H1 (cell line): ENCODE measurements at regions not wholly inside any gene's neighbourhood (a gene's known extent, or its start where the extent isn't known, plus 50 kb on each side); places are given as distances from the start of the nearest gene placed in this dataset.

Experiments
- CTCF ChIA-PET: fragments of 300-600 bp; sonication (Branson Sonifier 250); formaldehyde crosslinking; loops from one replicate; lab custom pipeline; 2021; ENCODE audit not compliant: partially characterized antibody; lab: Charles Lee
- POLR2A ChIA-PET: fragments of 300-600 bp; sonication (Branson Sonifier 250); formaldehyde crosslinking; loops from one replicate; lab custom pipeline; 2021; ENCODE audit warnings: inconsistent platforms; ENCODE audit not compliant: partially characterized antibody; lab: Charles Lee
- DNase-seq, 2 experiments: peaks; one replicate each; pipeline versions ENCODE4 v3.0.0 to v3.0.0-alpha.2; 2010 to 2022; ENCODE audit warnings: low spot score in 2 of 2, low read depth in 1 of 2, mixed read lengths in 1 of 2
- FAIRE-seq: peaks from 2 replicates; lab custom pipeline; 2011; peaks lifted over from hg19 to GRCh38; lab: Jason Lieb, UNC
- H2AFZ ChIP-seq: 2 replicates; pipeline ENCODE4 v1.8.1; 2012; ENCODE audit warnings: low read length, inconsistent platforms
- H2AK5ac ChIP-seq: 2 replicates; pipeline ENCODE4 v1.6.1; 2013; ENCODE audit warnings: low read depth, low read length
- H2BK120ac ChIP-seq: replicated peaks from 2 replicates; pipeline ENCODE3; 2013; ENCODE audit warnings: low read depth, low read length, inconsistent platforms
- H2BK12ac ChIP-seq: 2 replicates; pipeline ENCODE4 v1.6.1; 2013; ENCODE audit warnings: low read depth, low read length
- H2BK15ac ChIP-seq: 2 replicates; pipeline ENCODE4 v1.6.1; 2013; ENCODE audit warnings: low read length
- H2BK20ac ChIP-seq: 2 replicates; pipeline ENCODE4 v1.6.1; 2013; ENCODE audit warnings: low read length
- H2BK5ac ChIP-seq: 2 replicates; pipeline ENCODE4 v1.6.1; 2013; ENCODE audit warnings: low read depth, low read length
- H3K14ac ChIP-seq: 2 replicates; pipeline ENCODE4 v1.6.1; 2013; ENCODE audit warnings: inconsistent platforms; ENCODE audit not compliant: insufficient read length
- H3K18ac ChIP-seq: 2 replicates; pipeline ENCODE4 v1.6.1; 2013; ENCODE audit warnings: low read length; ENCODE audit errors: extremely low read depth
- H3K23ac ChIP-seq: 2 replicates; pipeline ENCODE4 v1.6.1; 2013; ENCODE audit warnings: inconsistent platforms; ENCODE audit not compliant: insufficient read length
- H3K23me2 ChIP-seq: 2 replicates; pipeline ENCODE4 v1.6.1; 2013; ENCODE audit warnings: low read depth, low read length
- H3K27ac ChIP-seq: 2 replicates; pipeline ENCODE4 v1.6.1; 2011; ENCODE audit warnings: low read depth, low read length, inconsistent platforms
- H3K27me3 ChIP-seq, 4 experiments: replicated peaks in 1 of 4; 1 replicate in 1 of 4; 2 replicates in 3 of 4; pipeline versions ENCODE4 v1.6.1 to v1.8.1; 2011 to 2013; ENCODE audit warnings: low read length in 3 of 4, mild to moderate bottlenecking in 3 of 4, inconsistent platforms in 2 of 4, mixed read lengths in 2 of 4, moderate library complexity in 1 of 4; ENCODE audit not compliant: control insufficient read depth in 3 of 4, insufficient read depth in 3 of 4; ENCODE audit errors: extremely low read depth in 1 of 4
- H3K36me3 ChIP-seq, 4 experiments: 2 replicates each; pipeline versions ENCODE4 v1.6.1 to v1.8.1; 2011 to 2013; ENCODE audit warnings: mild to moderate bottlenecking in 4 of 4, low read length in 3 of 4, moderate library complexity in 2 of 4, control low read depth in 1 of 4, inconsistent platforms in 1 of 4; ENCODE audit not compliant: insufficient read depth in 4 of 4, control insufficient read depth in 2 of 4
- H3K4ac ChIP-seq: replicated peaks from 2 replicates; pipeline ENCODE3; 2013; ENCODE audit warnings: low read length, low read depth, mixed read lengths, inconsistent platforms; ENCODE audit not compliant: insufficient read length
- H3K4me1 ChIP-seq, 4 experiments: replicated peaks in 1 of 4; 1 replicate in 1 of 4; 2 replicates in 3 of 4; pipeline versions ENCODE4 v1.6.1 to v1.8.1; 2011 to 2013; ENCODE audit warnings: low read length in 3 of 4, inconsistent platforms in 2 of 4, mixed read lengths in 1 of 4; ENCODE audit not compliant: insufficient read depth in 4 of 4, control insufficient read depth in 3 of 4
- H3K4me2 ChIP-seq, 2 experiments: 2 replicates each; pipeline versions ENCODE4 v1.6.1 to v1.8.1; 2011 to 2013; ENCODE audit warnings: low read depth in 2 of 2, low read length in 2 of 2, control low read depth in 1 of 2, inconsistent platforms in 1 of 2, mild to moderate bottlenecking in 1 of 2; ENCODE audit not compliant: insufficient read depth in 1 of 2
- H3K4me3 ChIP-seq, 4 experiments: fragments of 200-600, 300-600 bp in 1 of 4; sonication (generic), shearing (Covaris generic), sonication (Bioruptor Twin) in 1 of 4; 2 replicates each; pipeline versions ENCODE4 v1.5.1 to v1.8.1; 2011 to 2016; ENCODE audit warnings: low read length in 4 of 4, low read depth in 3 of 4, control low read depth in 2 of 4, inconsistent platforms in 2 of 4, mild to moderate bottlenecking in 2 of 4, mixed read lengths in 1 of 4, moderate library complexity in 1 of 4; ENCODE audit not compliant: insufficient read depth in 2 of 4; ENCODE audit errors: extremely low read depth in 1 of 4
- H3K56ac ChIP-seq: replicated peaks from 2 replicates; pipeline ENCODE3; 2013; ENCODE audit warnings: low read depth, mild to moderate bottlenecking, mixed read lengths, low read length, inconsistent platforms; ENCODE audit not compliant: insufficient read length
- H3K79me1 ChIP-seq: 2 replicates; pipeline ENCODE4 v1.6.1; 2013; ENCODE audit warnings: low read depth, low read length, control low read depth
- H3K79me2 ChIP-seq, 2 experiments: 2 replicates each; pipeline versions ENCODE4 v1.6.1 to v1.8.1; 2012 to 2013; ENCODE audit warnings: low read length in 2 of 2, mild to moderate bottlenecking in 2 of 2, inconsistent platforms in 1 of 2; ENCODE audit not compliant: insufficient read depth in 2 of 2, control insufficient read depth in 1 of 2
- H3K9ac ChIP-seq, 4 experiments: replicated peaks in 1 of 4; 1 replicate in 1 of 4; 2 replicates in 3 of 4; pipeline versions ENCODE4 v1.6.1 to v1.8.1; 2011 to 2013; ENCODE audit warnings: low read depth in 3 of 4, low read length in 3 of 4, control low read depth in 2 of 4, mild to moderate bottlenecking in 2 of 4, moderate library complexity in 2 of 4, inconsistent platforms in 1 of 4; ENCODE audit errors: extremely low read depth in 1 of 4
- H3K9me3 ChIP-seq, 2 experiments: 2 replicates each; pipeline versions ENCODE4 v1.6.1 to v1.8.1; 2012 to 2013; ENCODE audit warnings: mild to moderate bottlenecking in 2 of 2, moderate library complexity in 2 of 2, control low read depth in 1 of 2, inconsistent platforms in 1 of 2, low read depth in 1 of 2, low read length in 1 of 2, mixed read lengths in 1 of 2; ENCODE audit not compliant: insufficient read depth in 2 of 2
- H4K20me1 ChIP-seq, 2 experiments: replicated peaks in 1 of 2; 2 replicates each; pipeline versions ENCODE3 to v1.8.1; 2011 to 2013; ENCODE audit warnings: inconsistent platforms in 2 of 2, low read length in 2 of 2, mild to moderate bottlenecking in 1 of 2; ENCODE audit not compliant: insufficient read depth in 2 of 2, control insufficient read depth in 1 of 2
- H4K5ac ChIP-seq: 2 replicates; pipeline ENCODE4 v1.6.1; 2013; ENCODE audit warnings: low read length, low read depth, mixed read lengths, inconsistent platforms; ENCODE audit not compliant: insufficient read length
- H4K8ac ChIP-seq: 2 replicates; pipeline ENCODE4 v1.8.0; 2013; ENCODE audit warnings: mild to moderate bottlenecking, moderate library complexity, low read length, inconsistent platforms; ENCODE audit not compliant: insufficient read depth; ENCODE audit errors: extremely low read depth
- H4K91ac ChIP-seq: replicated peaks from 2 replicates; pipeline ENCODE3; 2013; ENCODE audit warnings: low read length, mixed read lengths, inconsistent platforms; ENCODE audit not compliant: insufficient read length
- BCL11A ChIP-seq, 2 experiments: IDR thresholded peaks; one replicate each; pipeline ENCODE4 v1.6.1; 2011; ENCODE audit warnings: low read depth in 2 of 2, low read length in 2 of 2, mild to moderate bottlenecking in 2 of 2
- CTCF ChIP-seq, 3 experiments: IDR thresholded peaks; 1 replicate in 2 of 3; 2 replicates in 1 of 3; pipeline versions ENCODE4 v1.5.1 to v1.6.1; 2011; ENCODE audit warnings: low read length in 3 of 3, mild to moderate bottlenecking in 3 of 3, inconsistent platforms in 2 of 3, low read depth in 1 of 3, moderate library complexity in 1 of 3; ENCODE audit not compliant: insufficient read depth in 1 of 3; ENCODE audit errors: control extremely low read depth in 1 of 3
- E2F6 ChIP-seq: IDR thresholded peaks from 2 replicates; pipeline ENCODE4 v1.6.1; 2012; ENCODE audit warnings: inconsistent platforms
- HDAC2 ChIP-seq, 2 experiments: fragments of 300-600 bp in 1 of 2; sonication (generic) in 1 of 2; IDR thresholded peaks; 2 replicates each; pipeline ENCODE4 v1.6.1; 2011 to 2012; ENCODE audit warnings: low read depth in 2 of 2, low read length in 2 of 2, mild to moderate bottlenecking in 2 of 2, moderate library complexity in 2 of 2, borderline replicate concordance in 1 of 2, inconsistent platforms in 1 of 2
- KDM5A ChIP-seq: fragments of 200-600 bp; IDR thresholded peaks from 2 replicates; pipeline ENCODE4 v1.7.1; 2012; ENCODE audit warnings: mild to moderate bottlenecking, low read length, inconsistent platforms, mixed read lengths
- RBBP5 ChIP-seq: IDR thresholded peaks from 2 replicates; pipeline ENCODE4 v1.7.1; 2012; ENCODE audit warnings: low read depth, mild to moderate bottlenecking, inconsistent platforms, low read length, moderate library complexity, borderline replicate concordance
- RNF2 ChIP-seq: fragments of 200-900, 300-1000 bp; sonication (generic); IDR thresholded peaks from 2 replicates; pipeline ENCODE4 v1.7.1; 2016; ENCODE audit warnings: borderline replicate concordance, low read depth, mild to moderate bottlenecking, antibody characterized with exemption, low read length; ENCODE audit not compliant: poor library complexity, severe bottlenecking; ENCODE audit errors: missing control alignments
- RXRA ChIP-seq: IDR thresholded peaks from 2 replicates; pipeline ENCODE4 v1.6.1; 2011; ENCODE audit warnings: low read depth, mild to moderate bottlenecking, low read length, moderate library complexity; ENCODE audit not compliant: insufficient read depth
- TCF12 ChIP-seq: IDR thresholded peaks from 2 replicates; pipeline ENCODE4 v1.6.1; 2011; ENCODE audit warnings: low read depth, mild to moderate bottlenecking, low read length
- WGBS, 2 experiments: shearing (Covaris generic) in 1 of 2; methylation state at CpG; one replicate each; pipeline versions ENCODE4 v1.1.6 to v1.1.7; 2013 to 2015; ENCODE audit warnings: low lambda C conversion rate in 2 of 2, mixed read lengths in 2 of 2, inconsistent platforms in 1 of 2, low coverage in 1 of 2, missing lambda C conversion rate in 1 of 2; ENCODE audit not compliant: insufficient replicate concordance in 2 of 2, insufficient coverage in 1 of 2, insufficient read length in 1 of 2; ENCODE audit errors: extremely low coverage in 1 of 2, missing lambda C conversion rate in 1 of 2; 5-methylcytosine and 5-hydroxymethylcytosine counted together

GRCh38 chr1:238443687-238444086, 553.0 kb upstream of the ZP4 start:
- 88% methylated on average over 6 of the region's 6 CpGs; no CpG with 5 or more reads in 1 of the 2 experiments for WGBS, 2 experiments
- DNase-seq (no peak), FAIRE-seq (no peak)
- no peak overlapping the region for H4K91ac ChIP-seq
- H2BK120ac ChIP-seq, result no peak overlapping the region
- no peaks in the 10 kb centered on the region for H3K9me3 ChIP-seq
- TF ChIP-seq HDAC2 (IDR thresholded peaks at IDR 0.05; ENCODE audit: borderline replicate concordance in 1 of 2, low read depth in 2 of 2, low read length in 2 of 2) (no peak), TCF12 (no peak), BCL11A (IDR thresholded peaks at IDR 0.05; ENCODE audit: low read depth in 2 of 2, low read length in 2 of 2) (no peak), KDM5A (no peak), RXRA (no peak), CTCF (IDR thresholded peaks at IDR 0.05; ENCODE audit: control extremely low read depth in 1 of 3, insufficient read depth in 1 of 3, low read depth in 1 of 3, low read length in 3 of 3) (no peak), RNF2 (no peak), RBBP5 (no peak), E2F6 (no peak)
- no peak overlapping the region for H3K4me2 ChIP-seq
- no peak overlapping the region for H3K18ac ChIP-seq
- no peak overlapping the region for H2AFZ ChIP-seq
- no peak overlapping the region for H3K23ac ChIP-seq
- H2BK12ac ChIP-seq, result no peak overlapping the region
- H3K14ac ChIP-seq, result no peak overlapping the region
- H4K8ac ChIP-seq, result no peak overlapping the region
- H2AK5ac ChIP-seq, result no peak overlapping the region
- no peaks in the 10 kb centered on the region for H3K4me1 ChIP-seq
- no peaks in the 10 kb centered on the region for H3K79me2 ChIP-seq
- no peaks in the 10 kb centered on the region for H4K20me1 ChIP-seq
- no peak overlapping the region for H3K9ac ChIP-seq
- no peaks in the 10 kb centered on the region for H3K27me3 ChIP-seq
- ChIA-PET CTCF (no interaction called here), POLR2A (no interaction called here)
- H2BK15ac ChIP-seq, result no peak overlapping the region
- H3K4ac ChIP-seq, result no peak overlapping the region
- no peaks in the 10 kb centered on the region; the same call in 1 of the 2 replicates for H3K23me2 ChIP-seq
- no peak overlapping the region for H3K27ac ChIP-seq
- H2BK5ac ChIP-seq, result no peak overlapping the region
- H3K79me1 ChIP-seq, result no peaks in the 10 kb centered on the region
- no peak overlapping the region for H3K4me3 ChIP-seq
- H2BK20ac ChIP-seq, result no peak overlapping the region
- H4K5ac ChIP-seq, result no peak overlapping the region
- H3K56ac ChIP-seq, result no peak overlapping the region
- H3K36me3 ChIP-seq, result no peaks in the 10 kb centered on the region
